Amniotic stem cell (primary cell): ENCODE measurements at regions not wholly inside any gene's neighbourhood (a gene's known extent, or its start where the extent isn't known, plus 50 kb on each side); places are given as distances from the start of the nearest gene placed in this dataset.

Experiments
- DNase-seq: peaks from one replicate; lab custom pipeline; 2025; lab: John Stamatoyannopoulos, UW

- DNase-seq, result no peak
Measured at GRCh38 chr1:67991546-67991945, 58.9 kb downstream of the DIRAS3 start.

DNA sequence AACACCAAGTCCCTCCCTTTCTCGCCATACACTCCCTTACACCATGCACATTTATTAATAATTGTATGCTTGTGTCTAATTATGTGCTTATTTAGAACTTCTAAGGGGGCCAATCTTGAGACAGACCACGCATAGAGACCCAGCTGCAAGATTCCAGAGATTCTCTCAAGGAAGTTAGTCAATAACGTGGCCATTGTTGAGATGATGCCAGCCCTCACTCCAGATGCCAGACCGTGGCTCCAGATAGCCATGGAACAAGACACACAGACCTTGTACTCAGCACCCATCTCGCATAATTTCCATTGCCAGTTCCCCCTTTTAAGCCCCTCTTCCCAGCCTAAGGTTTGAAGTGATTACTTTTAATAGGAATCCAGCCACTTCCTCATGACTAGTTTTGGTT is 62.4 kb downstream of the DIRAS3 start:
- no peak for DNase-seq

GRCh38 chr1:67987046-67987799 is 63.2 kb downstream of the DIRAS3 start:
- DNase-seq, result no peak

- DNase-seq, result no peak
Measured at GRCh38 chr1:67983867-67984266, 66.6 kb downstream of the DIRAS3 start.

- no peak for DNase-seq
Measured at GRCh38 chr1:67980028-67980427, 70.4 kb downstream of the DIRAS3 start.

- no peak for DNase-seq
Measured at GRCh38 chr1:67979532-67979931, 70.9 kb downstream of the DIRAS3 start.

DNA sequence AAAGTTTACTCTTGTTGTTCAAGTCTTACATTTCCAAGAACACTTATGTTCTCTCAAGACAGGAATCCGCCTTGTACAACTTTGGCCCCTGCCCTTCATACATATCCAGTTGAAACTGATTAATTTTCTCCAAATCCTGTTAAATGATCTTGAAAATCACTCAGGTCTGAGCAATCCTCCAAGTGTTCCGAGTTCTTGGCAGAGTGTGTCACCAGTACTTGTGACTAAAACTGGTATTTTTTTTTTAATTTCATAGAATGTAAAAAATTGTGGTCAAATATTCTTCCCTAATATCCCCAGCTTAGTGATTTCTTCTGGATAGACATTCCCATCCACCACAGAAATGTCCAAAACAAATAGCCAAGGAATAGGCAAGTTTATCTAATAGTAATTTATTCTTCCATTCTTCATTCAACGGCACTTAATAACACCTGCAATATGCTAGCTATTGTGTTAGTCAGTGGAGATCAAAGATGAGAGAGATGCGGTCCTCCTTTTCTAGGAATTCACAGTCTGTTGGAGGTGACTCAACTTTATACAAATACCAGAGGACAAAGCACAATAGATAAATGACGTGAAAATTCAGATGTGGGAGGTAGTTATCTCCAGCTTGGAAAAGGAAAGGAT is 71.4 kb downstream of the DIRAS3 start:
- no peak for DNase-seq

DNA sequence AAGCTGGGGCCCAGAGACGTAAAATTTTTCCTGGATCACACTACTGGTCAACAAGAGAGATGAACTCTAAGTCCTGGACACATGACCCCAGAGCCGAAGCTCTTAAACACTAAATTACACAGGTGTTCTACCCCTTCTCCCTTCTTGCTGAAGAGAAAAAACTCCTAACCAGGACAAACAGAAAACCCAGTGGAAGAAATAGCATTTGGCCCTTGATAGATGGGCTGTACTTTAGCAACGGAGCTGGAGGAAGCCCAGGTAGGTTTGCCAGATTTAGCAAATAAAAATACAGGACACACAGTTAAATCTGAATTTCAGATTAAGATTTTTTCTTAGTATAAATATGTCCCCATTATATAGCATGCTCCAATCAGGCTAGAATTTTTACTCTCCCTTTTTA is 72.7 kb downstream of the DIRAS3 start:
- no peak for DNase-seq

DNA sequence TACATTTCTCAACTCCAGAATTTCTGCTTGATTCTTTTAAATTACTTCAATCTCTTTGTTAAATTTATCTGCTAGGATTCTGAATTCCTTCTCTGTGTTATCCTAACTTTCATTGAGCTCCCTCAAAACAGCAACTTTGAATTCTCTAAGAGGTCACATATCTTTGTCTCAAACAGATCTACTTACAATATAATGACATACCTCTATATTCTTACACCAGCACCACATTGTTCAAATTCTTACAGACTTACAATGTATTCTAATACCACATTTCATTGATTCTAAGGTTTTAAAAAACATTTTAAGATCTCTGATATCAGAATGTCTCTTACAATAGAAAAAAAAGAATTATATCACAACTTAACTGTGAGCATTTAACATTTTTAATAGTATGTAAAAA is 77.4 kb downstream of the DIRAS3 start:
- DNase-seq, result no peak

GRCh38 chr1:67970088-67970487 is 80.3 kb downstream of the DIRAS3 start:
- peak; percentile 41 for DNase-seq

DNA sequence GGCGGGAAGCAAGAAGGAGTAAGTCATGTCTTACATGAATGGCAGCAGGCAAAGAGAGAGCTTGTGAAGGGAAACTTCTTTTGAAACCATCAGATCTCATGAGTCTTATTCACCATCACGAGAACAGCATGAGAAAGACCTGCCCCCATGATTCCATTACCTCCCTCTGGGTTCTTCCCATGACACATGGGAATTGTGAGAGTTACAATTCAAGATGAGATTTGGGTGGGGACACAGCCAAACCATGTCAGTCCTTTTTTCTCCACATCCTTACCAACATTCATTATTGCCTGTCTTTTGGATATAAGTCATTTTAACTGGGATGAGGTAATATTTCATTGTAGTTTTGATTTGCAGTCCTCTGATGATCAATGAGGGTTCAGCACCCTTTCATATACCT is 81.0 kb downstream of the DIRAS3 start:
- no peak for DNase-seq

DNA sequence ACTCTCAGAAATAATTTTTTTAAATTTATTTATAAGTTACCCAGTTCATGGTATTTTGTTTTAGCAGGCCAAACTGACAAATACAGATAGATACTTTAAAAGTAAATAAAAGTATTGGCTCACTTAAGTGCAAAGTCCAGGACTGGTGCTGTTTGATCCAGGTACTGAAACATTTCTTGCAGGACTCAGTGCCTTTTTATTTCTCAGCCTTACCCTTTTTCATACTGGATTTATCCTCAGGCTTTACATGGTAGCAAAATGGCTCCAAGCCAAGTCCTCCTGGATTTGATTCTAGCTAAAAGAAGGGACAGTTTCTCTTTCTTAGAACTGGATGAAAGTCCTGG is 83.8 kb downstream of the DIRAS3 start:
- no peak for DNase-seq

DNA sequence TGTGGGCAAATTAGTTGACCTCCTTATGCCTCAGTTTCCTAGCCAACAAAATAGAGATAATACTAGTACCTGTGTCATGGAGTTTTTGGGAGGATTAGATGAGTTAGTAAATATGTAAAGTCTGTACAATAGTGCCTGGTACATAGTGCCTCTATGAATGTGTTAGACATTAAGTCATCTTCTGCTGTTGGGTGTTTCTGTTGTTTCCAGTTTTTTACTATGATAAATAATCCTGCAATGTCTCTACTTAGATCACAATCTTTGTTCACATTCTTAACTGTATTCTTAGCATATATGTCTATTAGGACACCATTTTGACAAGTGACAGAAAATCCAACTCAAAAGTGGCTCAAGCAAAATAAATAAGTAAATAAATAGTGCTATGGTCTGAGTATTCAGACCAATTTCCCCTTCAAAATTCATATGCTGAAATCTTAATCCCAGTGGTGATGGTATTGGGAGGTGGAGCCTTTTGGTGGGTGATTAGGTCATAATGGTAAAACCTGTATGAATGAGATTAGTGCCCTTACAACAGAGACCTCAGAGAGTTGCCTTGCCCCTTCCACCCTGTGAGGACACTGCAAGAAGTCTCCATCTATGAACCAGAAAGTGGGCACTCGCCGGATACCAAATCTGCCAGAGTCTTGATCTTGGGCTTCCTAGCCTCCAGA is 84.3 kb downstream of the DIRAS3 start:
- no peak for DNase-seq

GRCh38 chr1:67963263-67963662 is 87.2 kb downstream of the DIRAS3 start:
- DNase-seq, result no peak

GRCh38 chr1:67960766-67961165 is 89.7 kb downstream of the DIRAS3 start:
- DNase-seq, result no peak

- no peak for DNase-seq
Measured at GRCh38 chr1:67958472-67958871, 92.0 kb downstream of the DIRAS3 start.

- DNase-seq, result no peak
Measured at GRCh38 chr1:67957066-67957465, 93.4 kb downstream of the DIRAS3 start.

DNA sequence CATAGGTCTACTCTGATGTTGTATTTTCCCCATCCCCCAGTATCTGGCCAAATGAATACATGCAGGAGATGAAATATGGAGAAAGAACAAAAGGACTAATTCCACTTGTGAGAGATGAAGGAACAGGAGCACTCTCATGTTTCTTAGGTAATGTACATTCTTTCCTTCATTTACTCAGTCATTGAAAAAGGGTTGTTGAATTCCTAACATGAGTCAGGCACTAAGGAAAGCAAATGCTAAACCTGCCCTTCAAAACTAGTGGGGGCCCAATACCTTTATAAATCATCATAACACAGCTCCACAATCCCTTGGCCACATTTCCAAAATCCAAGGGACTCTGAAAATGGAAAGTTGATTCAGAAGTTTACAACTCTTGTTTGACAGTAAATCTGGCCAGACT is 94.3 kb downstream of the DIRAS3 start:
- DNase-seq, result no peak

DNA sequence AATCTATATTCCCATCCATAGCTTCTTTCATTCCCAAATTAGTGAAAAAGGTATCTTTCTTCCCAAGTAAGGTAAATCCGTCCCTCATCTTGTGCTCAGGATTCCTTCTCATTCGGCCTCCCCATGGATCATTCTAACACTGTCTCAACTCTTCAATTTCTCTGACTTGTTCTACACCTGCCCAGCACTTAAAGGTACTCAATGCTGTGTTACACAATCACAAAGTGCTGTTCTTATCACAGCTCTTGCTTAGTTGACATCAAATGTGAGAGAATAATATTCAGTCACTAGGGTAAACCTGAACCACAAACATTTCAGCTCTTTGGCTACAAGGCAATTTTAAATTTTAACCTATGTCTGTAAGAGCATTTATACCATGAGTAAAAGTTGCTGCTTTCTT is 94.8 kb downstream of the DIRAS3 start:
- DNase-seq, result no peak

GRCh38 chr1:67953301-67953700 is 97.1 kb downstream of the DIRAS3 start:
- no peak for DNase-seq

DNA sequence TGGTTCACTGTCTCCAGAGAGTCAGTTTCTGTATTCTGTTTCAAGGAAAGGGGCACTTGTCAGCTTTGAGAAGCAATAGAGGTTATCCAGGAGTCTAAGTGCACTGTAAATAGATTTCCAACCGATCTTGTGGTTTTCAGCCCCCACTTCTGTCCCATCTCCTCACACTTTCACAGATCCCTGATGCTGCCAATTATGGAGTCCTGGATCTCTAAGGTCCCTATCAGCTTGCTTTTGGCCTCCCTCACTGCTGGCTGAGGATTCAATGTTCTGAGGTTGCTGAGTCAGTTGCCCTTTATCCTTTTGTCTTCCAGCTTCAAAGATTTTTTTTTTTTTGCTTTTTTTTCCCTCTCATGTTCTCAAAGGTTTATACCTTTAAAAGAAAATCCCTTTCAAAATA is 98.4 kb downstream of the DIRAS3 start:
- no peak for DNase-seq

- no peak for DNase-seq
Measured at GRCh38 chr1:67951014-67951413, 99.4 kb downstream of the DIRAS3 start.
